Activated T-cell treated with anti-CD3 and anti-CD28 coated beads, Interleukin-2, amount 50 U/mL, for 4 hours (primary cell): ENCODE measurements at regions not wholly inside any gene's neighbourhood (a gene's known extent, or its start where the extent isn't known, plus 50 kb on each side); places are given as distances from the start of the nearest gene placed in this dataset.
"Not testable (repeated sequence)": the region's sequence is repeated elsewhere in the genome, so short reads cannot be mapped to it uniquely, and the experiment has no call there.

Experiments used
- ATAC-seq, 2 donors: fragments of 200-7000 bp; cut with Tn5 transposase; one replicate each; pipeline ENCODE4 v1.10.0; 2021
- DNase-seq: peaks from one replicate; pipeline ENCODE4 v3.0.0-alpha.2; 2020
- H3K27me3 Mint-ChIP-seq: one replicate; pipeline ENCODE4 v1.8.0; 2021; ENCODE audit warnings: low read depth, mixed read lengths
- H3K36me3 Mint-ChIP-seq: one replicate; pipeline ENCODE4 v1.8.0; 2022; ENCODE audit warnings: mixed read lengths; ENCODE audit not compliant: insufficient read depth
- H3K4me1 Mint-ChIP-seq: one replicate; pipeline ENCODE4 v1.8.0; 2021; ENCODE audit warnings: low read depth, mixed read lengths
- H3K4me3 Mint-ChIP-seq: one replicate; pipeline ENCODE4 v1.8.0; 2021; ENCODE audit warnings: mild to moderate bottlenecking, moderate library complexity, mixed read lengths
- H3K9me3 Mint-ChIP-seq: one replicate; pipeline ENCODE4 v1.8.0; 2021; ENCODE audit warnings: mixed read lengths

DNA sequence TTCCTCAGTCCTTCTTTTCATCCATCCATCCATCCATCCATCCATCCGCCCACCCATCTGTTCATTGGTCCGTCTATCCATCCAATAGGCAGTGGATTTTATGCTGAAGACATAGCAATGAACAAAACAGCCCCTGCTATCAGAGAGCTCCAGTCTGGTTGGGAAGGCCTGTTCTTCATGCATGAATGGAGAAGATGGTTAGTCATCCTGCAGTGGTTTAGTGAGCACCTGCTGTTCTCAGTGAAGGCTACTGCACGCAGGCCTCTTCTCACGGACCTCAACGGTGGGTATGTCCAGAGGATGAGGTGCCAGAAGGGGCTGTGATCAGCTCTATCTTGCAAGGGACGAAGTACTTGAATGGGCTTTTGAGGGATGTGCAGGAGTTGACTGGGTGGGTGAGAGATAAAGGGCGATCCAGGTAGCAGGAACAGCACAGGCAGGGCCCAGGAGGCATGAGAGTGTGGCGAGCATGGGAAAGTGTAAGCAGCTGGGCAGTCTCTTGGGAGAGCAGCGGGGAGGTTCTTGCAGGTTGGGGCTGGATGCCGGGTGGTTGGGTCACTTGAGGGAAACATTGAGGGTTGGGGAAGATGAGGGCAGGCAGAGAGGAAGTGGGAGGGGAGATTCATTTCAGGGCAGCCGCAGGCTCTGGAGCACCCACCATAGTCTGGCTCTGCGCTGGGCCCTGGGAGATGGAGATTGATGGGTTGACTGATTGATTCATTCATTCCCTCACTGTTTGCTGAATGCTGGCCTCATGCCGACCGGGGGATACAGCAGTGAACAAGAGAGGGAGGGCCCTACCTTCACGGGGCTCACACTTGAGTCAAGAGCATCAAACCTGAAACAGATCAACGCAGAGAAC lies 115.0 kb upstream of the CIBAR2 start:
- no peak overlapping the region for H3K4me3 Mint-ChIP-seq

DNA sequence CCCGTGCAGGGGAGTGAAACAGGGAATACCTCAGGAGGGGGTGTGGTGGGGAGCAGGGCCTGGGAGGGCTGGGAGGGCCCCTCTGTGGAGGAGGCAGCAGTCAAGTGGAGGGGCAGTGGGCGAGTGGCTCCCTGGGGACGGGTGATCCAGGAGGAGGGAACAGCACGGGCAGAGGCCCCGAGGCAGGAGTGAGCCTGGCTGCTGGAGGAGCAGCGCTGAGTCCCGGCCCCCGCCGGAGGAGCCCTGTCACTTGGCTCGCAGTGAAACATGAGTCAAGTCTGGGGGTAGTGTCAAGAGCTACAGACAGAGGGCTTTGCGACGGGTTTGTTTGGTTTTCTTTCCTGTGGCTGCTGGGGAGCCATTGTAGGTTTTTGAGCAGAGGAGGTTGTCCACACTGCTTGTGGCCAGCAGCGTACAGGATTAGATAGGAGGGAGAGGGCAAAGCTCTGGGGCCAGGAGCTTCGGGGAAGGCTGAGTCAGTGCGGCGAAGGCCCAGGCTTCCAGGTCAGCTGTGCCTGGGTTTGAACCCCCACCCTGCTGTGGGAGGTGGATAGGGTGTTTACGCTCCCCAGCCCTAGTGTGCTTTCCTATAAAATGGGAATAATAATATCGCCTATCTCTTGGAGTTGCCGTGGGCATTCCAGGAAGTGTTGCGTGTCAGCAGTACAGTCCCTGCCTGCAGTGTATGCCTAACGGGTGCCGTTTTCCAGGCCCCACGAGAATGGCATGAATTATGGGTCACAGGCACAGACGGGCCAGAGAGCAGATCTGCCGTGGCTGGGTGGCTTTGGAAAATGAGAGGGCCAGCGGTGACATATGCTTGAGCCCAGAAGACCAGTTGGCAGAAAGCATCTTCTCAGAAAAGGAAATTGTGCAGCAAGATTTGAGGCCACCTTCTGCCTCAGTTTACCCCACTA lies 115.9 kb upstream of the CIBAR2 start:
- no peaks in the 10 kb centered on the region for H3K4me1 Mint-ChIP-seq
- ATAC-seq (no peak), DNase-seq (no peak)
- no peaks in the 10 kb centered on the region for H3K36me3 Mint-ChIP-seq
- no peaks in the 10 kb centered on the region for H3K9me3 Mint-ChIP-seq
- H3K4me3 Mint-ChIP-seq, result no peak overlapping the region
- peaks cover 15% of the 10 kb centered on the region for H3K27me3 Mint-ChIP-seq

More for the DNA sequence above, 115.0 kb upstream of the CIBAR2 start:
- H3K27me3 Mint-ChIP-seq, result peaks cover 13% of the 10 kb centered on the region
- no peaks in the 10 kb centered on the region for H3K36me3 Mint-ChIP-seq
- ATAC-seq, result no peak
- DNase-seq, result no peak
- H3K4me1 Mint-ChIP-seq, result no peaks in the 10 kb centered on the region
- H3K9me3 Mint-ChIP-seq, result no peaks in the 10 kb centered on the region

DNA sequence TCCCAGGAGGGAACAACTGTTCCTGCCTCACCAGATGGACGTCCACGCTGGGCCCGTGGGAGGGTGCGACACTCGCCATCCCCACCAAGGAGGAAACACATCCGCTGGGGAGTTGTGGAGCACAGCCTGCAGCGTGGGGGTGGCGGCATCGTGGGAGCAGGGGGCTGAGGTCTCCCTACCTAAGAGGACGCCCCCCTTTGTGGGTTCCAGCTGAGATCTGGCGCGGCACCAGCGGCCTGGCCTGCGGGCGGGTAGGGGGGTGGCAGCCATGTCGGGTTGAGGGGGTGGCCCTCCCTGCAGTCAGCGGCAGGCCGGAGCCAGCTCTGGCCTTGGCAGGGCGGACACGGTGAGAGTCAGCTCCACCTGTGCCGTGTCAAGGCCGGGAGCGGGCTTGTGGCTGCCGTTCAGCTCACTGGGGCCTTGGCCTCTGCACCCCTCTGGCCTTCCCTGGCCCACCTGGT lies 116.7 kb upstream of the CIBAR2 start:
- Mint-ChIP-seq H3K4me1 (no peaks in the 10 kb centered on the region), H3K4me3 (no peak overlapping the region), H3K9me3 (no peaks in the 10 kb centered on the region), H3K36me3 (no peaks in the 10 kb centered on the region), H3K27me3 (peaks cover 19% of the 10 kb centered on the region)
- DNase-seq (no peak), ATAC-seq (no peak)

DNA sequence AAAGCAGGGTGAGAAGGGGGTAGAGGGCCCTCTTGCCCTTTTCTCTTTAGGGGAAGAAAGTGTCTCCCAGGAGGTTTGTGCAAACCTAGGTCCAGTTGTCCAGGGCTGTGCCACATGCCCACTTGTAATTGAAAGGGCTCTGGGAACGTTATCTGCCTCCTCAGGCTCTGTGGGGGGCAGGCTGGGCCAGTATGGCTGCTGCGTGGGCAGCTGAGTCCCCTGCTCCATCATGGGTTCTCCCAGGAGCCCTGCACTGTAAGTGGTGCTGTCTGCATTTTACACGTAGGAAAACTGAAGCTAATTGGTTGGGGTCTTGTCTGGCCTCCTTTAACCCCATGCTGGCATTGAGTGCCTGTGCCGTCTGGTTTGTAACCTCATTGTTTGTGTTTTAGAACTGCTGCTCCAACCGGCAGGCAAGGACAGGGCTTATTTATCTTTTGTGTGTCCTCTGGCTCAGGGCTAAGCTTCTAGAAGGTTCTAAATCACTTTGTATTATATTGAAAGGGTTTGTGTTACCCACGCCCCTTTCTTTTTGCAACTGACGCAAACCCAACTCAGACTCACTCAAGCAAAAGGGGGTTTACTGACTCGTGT lies 117.7 kb upstream of the CIBAR2 start:
- Mint-ChIP-seq H3K4me3 (no peak overlapping the region), H3K9me3 (no peaks in the 10 kb centered on the region), H3K4me1 (no peaks in the 10 kb centered on the region), H3K27me3 (peaks cover 26% of the 10 kb centered on the region), H3K36me3 (no peaks in the 10 kb centered on the region)
- DNase-seq (no peak), ATAC-seq (no peak)

DNA sequence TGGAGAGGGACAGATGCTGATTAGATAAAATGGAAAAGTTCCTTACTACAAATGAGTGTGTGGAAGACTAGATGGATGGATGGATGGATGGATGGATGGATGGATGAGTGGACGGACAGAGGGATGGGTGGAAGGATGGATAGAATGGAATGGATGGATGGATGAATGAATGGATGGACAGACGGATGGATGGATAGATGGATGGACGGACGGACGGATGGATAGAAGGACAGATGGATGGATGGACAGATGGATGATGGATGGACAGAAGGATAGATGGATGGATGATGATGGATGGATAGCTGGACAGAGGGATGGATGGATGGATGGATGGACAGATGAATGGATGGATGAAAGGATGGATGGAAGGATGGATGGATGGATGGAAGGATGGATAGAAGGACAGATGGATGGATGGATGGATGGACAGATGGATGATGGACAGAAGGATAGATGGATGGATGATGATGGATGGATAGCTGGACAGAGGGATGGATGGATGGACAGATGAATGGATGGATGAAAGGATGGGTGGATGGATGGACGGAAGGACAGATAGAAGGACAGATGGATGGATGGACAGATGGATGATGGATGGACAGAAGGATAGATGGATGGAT lies 118.6 kb upstream of the CIBAR2 start:
- H3K4me1 Mint-ChIP-seq, H3K36me3 Mint-ChIP-seq, DNase-seq, H3K4me3 Mint-ChIP-seq, ATAC-seq, H3K9me3 Mint-ChIP-seq: not testable (repeated sequence)
- H3K27me3 Mint-ChIP-seq, result peaks cover 26% of the 10 kb centered on the region

DNA sequence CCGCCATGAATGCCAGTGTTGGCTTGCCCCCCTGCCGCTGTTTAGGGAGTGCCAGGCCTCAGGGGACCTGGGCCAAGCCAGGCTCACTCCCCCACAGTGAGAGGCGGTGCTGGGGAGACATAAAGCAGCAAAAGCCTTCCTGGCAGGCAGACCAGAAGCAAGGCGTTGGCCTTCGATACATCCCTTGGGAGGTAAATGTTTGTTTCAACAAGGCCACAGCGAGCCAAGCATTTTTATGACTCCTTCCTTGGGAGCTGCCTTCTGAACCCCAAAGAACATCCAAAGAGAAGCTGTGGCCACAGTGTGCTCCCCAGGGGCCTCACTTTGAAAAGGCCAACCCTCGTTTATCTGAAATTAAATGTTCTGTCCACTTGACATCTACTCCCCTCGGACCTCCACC lies 119.7 kb upstream of the CIBAR2 start:
- no peak for ATAC-seq
- no peaks in the 10 kb centered on the region for H3K9me3 Mint-ChIP-seq
- H3K4me1 Mint-ChIP-seq, result no peaks in the 10 kb centered on the region
- H3K36me3 Mint-ChIP-seq, result no peaks in the 10 kb centered on the region
- peaks cover 29% of the 10 kb centered on the region for H3K27me3 Mint-ChIP-seq
- H3K4me3 Mint-ChIP-seq, result no peak overlapping the region
- no peak for DNase-seq

DNA sequence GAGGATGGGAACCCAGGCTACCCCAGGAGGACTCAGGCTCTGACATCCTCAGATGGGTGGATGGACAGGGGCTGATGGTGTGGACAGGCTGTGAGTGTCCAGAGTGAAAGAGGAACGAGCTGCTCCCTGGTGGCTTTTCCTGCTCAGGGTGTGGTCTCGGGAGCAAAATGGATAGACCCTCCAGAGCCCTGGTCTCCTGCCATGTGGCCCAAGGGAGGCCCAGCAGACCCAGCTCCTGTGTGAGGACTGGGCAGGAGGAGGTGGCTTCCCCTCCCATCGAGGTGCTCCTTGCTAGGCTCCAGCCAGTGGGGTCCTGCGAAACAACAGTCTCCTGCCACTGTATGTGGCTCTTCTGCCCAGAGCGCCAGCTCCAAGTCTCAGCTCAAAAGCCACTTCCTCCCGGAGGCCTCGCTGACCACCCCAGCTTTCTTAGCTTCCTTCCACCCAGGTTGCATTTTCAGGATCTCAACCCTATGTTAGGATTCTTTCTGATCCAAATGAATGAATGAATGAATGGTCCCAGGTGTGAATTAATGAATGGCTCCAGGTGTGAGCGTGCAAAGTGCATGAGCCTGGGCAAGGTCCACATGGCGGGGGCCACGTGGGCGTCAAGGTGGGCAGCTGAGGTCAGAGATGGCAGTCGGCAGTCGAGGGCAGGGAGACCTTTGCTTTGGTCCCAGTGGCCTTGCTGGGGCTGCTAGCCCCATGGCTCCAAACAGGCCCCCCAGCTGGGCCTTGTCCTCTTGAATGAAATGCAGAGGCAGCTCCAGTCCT lies 120.3 kb upstream of the CIBAR2 start:
- H3K9me3 Mint-ChIP-seq, result no peaks in the 10 kb centered on the region
- H3K4me3 Mint-ChIP-seq, result no peak overlapping the region
- H3K4me1 Mint-ChIP-seq, result no peaks in the 10 kb centered on the region
- peaks cover 25% of the 10 kb centered on the region for H3K27me3 Mint-ChIP-seq
- H3K36me3 Mint-ChIP-seq, result no peaks in the 10 kb centered on the region
- DNase-seq (no peak), ATAC-seq (no peak)

DNA sequence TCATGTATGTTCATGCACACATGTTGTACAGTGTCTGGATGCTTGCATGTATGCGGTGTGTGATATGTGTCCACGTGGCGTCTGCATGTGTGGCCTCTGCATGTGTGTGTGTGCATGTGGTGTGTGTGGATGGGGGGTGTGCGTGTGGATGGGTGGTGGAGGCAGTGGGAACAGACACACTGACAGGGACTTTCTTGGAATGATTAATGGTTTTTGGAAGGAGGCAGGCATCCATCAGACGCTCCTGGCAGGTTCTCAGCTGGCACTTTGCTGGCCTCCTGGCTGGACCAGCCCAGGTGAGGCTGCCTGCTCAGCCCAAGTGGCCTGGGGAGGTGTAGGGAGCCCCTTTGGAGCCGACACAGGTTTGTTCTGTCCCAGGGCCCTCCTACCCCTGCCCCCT lies 121.2 kb upstream of the CIBAR2 start:
- H3K27me3 Mint-ChIP-seq, result peaks cover 28% of the 10 kb centered on the region
- DNase-seq (no peak), ATAC-seq (no peak)
- no peaks in the 10 kb centered on the region for H3K9me3 Mint-ChIP-seq
- no peaks in the 10 kb centered on the region for H3K36me3 Mint-ChIP-seq
- no peaks in the 10 kb centered on the region for H3K4me1 Mint-ChIP-seq
- no peak overlapping the region for H3K4me3 Mint-ChIP-seq

DNA sequence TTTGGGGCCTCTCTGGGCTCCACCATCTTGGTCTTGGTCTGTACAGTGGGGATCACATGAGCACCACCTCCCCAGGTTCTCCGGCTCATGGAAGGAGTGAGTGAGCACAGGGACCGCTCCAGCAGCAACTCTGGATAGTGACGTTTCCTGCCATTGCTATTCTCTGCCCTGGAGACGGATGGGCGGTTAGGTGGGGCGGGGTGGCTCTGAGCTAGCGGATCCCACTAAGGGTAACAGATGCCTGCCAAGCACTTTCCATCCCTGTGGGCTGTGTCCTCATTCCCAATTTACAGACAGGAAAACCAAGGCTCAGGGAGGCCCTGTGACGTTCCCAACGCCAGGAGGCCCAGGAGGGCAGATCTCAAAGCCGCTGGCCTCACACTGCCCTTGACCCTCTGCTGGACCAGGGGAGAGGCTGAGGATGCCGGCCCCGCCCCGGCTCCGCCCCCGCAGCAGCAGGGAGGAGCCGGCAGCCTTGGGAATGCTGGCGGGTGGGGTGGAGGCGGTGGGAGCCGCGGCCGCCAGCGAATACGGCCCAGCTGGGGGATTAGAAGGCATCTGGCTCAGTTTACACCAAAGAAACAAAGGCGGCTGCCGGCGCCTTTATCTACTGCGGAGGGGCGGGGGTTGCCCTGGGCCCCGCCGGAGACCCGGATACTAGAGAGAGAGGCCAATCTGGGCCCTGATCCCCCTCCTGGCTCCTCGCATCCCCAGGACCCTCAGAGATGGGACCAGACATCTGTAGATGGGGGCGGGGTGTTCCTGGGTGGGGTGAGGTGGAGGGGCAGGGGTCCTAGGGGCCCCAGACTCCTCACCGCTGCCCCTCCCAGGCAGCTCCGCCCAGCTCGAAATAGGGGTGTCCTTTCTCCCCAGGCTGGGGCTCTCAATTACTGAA lies 122.3 kb upstream of the CIBAR2 start:
- Mint-ChIP-seq H3K27me3 (peaks cover 31% of the 10 kb centered on the region), H3K4me1 (no peaks in the 10 kb centered on the region), H3K36me3 (no peaks in the 10 kb centered on the region), H3K4me3 (no peak overlapping the region), H3K9me3 (no peaks in the 10 kb centered on the region)
- no peak for DNase-seq
- ATAC-seq, result no peak

DNA sequence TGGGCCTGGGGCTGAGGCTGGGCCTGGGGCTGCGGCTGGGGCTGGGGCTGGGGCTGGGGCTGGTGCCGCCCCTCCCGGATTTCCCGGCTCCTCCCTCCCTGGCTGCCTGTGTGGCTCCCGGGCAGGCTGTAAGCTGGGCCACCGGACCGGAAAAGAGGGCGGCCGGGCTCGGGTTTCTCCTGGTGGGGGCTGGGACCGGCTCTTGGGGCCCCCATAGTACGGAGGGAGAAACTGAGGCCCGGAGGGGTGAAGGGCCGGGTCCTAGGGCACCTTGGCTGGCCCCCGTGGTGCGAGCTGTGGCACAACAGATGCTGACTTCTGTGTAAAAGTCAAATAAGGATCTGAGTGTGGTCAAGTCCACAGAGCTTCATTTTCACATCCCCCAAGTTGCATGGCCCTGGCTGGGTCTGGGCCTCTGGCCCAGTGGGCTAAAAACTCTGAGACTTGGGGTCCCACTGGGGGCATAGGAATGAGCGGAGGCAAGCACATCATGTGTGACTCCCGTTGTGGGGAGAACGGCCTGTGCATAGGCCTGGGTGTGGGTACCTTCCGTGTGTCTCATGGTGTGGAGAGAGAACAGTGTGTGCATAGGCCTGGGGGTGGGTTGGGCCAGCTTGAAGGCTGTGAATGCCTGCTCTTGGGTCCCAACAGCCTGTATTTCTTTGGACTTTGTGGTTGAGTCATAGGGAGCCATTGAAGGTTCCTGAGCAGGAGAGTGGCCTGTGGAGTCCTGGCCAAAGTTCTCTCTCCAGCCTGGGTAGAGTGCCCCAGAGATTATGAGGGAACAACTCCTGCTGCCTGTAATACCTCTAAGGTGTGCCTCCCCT lies 123.9 kb upstream of the CIBAR2 start:
- no peak for ATAC-seq
- Mint-ChIP-seq H3K4me1 (no peaks in the 10 kb centered on the region), H3K4me3 (no peak overlapping the region), H3K9me3 (no peaks in the 10 kb centered on the region), H3K27me3 (peaks cover 35% of the 10 kb centered on the region), H3K36me3 (no peaks in the 10 kb centered on the region)
- DNase-seq, result no peak

DNA sequence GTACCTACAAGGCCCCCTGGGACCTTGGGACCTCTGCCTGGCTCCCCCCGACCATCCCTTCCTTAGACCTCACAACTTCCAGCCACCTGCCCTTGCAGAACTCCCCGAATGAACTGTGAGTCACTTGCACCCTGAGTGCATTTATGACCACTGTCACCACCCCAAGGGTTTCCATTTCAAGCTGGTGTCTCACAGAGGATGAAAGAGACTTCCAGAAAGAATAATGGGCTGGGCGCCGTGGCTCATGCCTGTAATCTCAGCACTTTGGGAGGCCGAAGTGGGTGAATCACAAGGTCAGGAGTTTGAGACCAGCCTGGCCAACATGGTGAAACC lies 124.5 kb upstream of the CIBAR2 start:
- H3K27me3 Mint-ChIP-seq, result peaks cover 35% of the 10 kb centered on the region
- no peaks in the 10 kb centered on the region for H3K4me1 Mint-ChIP-seq
- no peaks in the 10 kb centered on the region for H3K9me3 Mint-ChIP-seq
- no peak for ATAC-seq
- no peaks in the 10 kb centered on the region for H3K36me3 Mint-ChIP-seq
- no peak for DNase-seq
- H3K4me3 Mint-ChIP-seq, result no peak overlapping the region

DNA sequence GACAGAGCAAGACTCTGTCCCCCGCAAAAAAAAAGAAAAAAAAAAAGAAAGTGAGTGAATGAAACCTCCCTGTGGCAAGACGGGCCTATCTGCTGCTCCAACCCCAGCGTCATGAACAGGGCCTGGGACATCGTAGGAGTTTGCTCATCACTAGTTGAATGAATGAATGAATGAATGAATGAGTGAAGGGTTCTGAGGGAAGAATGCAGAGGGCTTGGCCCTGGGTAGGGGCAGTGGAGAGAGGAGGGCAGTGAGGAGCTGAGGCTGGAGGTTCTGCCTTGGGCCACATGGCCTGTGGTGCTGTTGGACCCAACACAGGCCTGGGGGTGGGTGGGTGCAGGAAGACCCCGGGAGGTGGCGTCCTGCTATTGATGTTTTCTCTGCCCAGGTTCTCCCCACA lies 125.5 kb upstream of the CIBAR2 start:
- H3K27me3 Mint-ChIP-seq, result peaks cover 35% of the 10 kb centered on the region
- ATAC-seq (no peak), DNase-seq (no peak)
- H3K9me3 Mint-ChIP-seq, result no peaks in the 10 kb centered on the region
- no peaks in the 10 kb centered on the region for H3K36me3 Mint-ChIP-seq
- no peak overlapping the region for H3K4me3 Mint-ChIP-seq
- H3K4me1 Mint-ChIP-seq, result no peaks in the 10 kb centered on the region
